ENCODE measurements at regions not wholly inside any gene's neighbourhood (a gene's known extent, or its start where the extent isn't known, plus 50 kb on each side); places are given as distances from the start of the nearest gene placed in this dataset.

DNA sequence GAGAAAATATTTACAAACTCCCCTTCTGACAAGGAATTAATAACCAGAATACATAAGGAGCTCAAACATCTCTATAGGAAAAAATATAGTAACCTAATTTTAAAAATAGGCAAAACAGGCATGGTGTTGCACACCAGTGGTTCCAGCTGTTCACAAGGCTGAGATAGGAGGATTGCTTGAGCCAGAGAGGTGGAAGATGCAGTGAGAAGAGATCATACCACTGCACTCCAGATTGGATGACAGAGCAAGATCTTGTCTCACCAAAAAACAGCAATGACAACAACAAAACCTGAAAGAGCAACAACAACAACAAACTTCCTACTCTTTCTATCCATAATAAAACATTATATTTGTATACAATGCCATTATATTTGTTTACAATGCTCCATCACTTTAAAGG, 304.4 kb upstream of the CNTNAP2 start:
- TF ChIP-seq, protein P1, sequence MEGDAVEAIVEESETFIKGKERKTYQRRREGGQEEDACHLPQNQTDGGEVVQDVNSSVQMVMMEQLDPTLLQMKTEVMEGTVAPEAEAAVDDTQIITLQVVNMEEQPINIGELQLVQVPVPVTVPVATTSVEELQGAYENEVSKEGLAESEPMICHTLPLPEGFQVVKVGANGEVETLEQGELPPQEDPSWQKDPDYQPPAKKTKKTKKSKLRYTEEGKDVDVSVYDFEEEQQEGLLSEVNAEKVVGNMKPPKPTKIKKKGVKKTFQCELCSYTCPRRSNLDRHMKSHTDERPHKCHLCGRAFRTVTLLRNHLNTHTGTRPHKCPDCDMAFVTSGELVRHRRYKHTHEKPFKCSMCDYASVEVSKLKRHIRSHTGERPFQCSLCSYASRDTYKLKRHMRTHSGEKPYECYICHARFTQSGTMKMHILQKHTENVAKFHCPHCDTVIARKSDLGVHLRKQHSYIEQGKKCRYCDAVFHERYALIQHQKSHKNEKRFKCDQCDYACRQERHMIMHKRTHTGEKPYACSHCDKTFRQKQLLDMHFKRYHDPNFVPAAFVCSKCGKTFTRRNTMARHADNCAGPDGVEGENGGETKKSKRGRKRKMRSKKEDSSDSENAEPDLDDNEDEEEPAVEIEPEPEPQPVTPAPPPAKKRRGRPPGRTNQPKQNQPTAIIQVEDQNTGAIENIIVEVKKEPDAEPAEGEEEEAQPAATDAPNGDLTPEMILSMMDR (conservative IDR thresholded peaks at IDR 0.05; ENCODE audit: low read depth in 2 of 2) = no peak
- TF ChIP-seq EZH2phosphoT487 (IDR thresholded peaks at IDR 0.05; ENCODE audit: unreplicated experiment) (no peak), EZH2 (IDR thresholded peaks at IDR 0.05; ENCODE audit: low read depth, unreplicated experiment) (no peak), POLR2AphosphoS5 (IDR thresholded peaks at IDR 0.05; ENCODE audit: low read depth) (no peak), NANOG (IDR thresholded peaks at IDR 0.05; ENCODE audit: borderline replicate concordance) (no peak), CREB1 (CRISPR knock-in tag; IDR thresholded peaks at IDR 0.05; ENCODE audit: low read depth) (no peak), JUNB (IDR thresholded peaks at IDR 0.05; ENCODE audit: unreplicated experiment) (no peak), ZNF331 (CRISPR knock-in tag; IDR thresholded peaks at IDR 0.05; ENCODE audit: low read depth) (no peak)
- TF ChIP-seq, protein P2, sequence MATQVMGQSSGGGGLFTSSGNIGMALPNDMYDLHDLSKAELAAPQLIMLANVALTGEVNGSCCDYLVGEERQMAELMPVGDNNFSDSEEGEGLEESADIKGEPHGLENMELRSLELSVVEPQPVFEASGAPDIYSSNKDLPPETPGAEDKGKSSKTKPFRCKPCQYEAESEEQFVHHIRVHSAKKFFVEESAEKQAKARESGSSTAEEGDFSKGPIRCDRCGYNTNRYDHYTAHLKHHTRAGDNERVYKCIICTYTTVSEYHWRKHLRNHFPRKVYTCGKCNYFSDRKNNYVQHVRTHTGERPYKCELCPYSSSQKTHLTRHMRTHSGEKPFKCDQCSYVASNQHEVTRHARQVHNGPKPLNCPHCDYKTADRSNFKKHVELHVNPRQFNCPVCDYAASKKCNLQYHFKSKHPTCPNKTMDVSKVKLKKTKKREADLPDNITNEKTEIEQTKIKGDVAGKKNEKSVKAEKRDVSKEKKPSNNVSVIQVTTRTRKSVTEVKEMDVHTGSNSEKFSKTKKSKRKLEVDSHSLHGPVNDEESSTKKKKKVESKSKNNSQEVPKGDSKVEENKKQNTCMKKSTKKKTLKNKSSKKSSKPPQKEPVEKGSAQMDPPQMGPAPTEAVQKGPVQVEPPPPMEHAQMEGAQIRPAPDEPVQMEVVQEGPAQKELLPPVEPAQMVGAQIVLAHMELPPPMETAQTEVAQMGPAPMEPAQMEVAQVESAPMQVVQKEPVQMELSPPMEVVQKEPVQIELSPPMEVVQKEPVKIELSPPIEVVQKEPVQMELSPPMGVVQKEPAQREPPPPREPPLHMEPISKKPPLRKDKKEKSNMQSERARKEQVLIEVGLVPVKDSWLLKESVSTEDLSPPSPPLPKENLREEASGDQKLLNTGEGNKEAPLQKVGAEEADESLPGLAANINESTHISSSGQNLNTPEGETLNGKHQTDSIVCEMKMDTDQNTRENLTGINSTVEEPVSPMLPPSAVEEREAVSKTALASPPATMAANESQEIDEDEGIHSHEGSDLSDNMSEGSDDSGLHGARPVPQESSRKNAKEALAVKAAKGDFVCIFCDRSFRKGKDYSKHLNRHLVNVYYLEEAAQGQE (IDR thresholded peaks at IDR 0.05; ENCODE audit: unreplicated experiment) = no peak
- TF ChIP-seq, protein P3, sequence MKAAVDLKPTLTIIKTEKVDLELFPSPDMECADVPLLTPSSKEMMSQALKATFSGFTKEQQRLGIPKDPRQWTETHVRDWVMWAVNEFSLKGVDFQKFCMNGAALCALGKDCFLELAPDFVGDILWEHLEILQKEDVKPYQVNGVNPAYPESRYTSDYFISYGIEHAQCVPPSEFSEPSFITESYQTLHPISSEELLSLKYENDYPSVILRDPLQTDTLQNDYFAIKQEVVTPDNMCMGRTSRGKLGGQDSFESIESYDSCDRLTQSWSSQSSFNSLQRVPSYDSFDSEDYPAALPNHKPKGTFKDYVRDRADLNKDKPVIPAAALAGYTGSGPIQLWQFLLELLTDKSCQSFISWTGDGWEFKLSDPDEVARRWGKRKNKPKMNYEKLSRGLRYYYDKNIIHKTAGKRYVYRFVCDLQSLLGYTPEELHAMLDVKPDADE (IDR thresholded peaks at IDR 0.05) = no peak

Data from GM23338 (cell line).